ENCODE measurements at regions not wholly inside any gene's neighbourhood (a gene's known extent, or its start where the extent isn't known, plus 50 kb on each side); places are given as distances from the start of the nearest gene placed in this dataset.

GRCh38 chr12:91601054-91601453 is 418.4 kb upstream of the DCN start:
- TF ChIP-seq POLR2AphosphoS5 (IDR thresholded peaks at IDR 0.05; ENCODE audit: low read depth) = no peak
- TF ChIP-seq GABPA (IDR thresholded peaks at IDR 0.05; ENCODE audit: low read depth) = no peak
- TF ChIP-seq REST (IDR thresholded peaks at IDR 0.05; ENCODE audit: insufficient replicate concordance, low read depth) = no peak
- TF ChIP-seq, protein P1, sequence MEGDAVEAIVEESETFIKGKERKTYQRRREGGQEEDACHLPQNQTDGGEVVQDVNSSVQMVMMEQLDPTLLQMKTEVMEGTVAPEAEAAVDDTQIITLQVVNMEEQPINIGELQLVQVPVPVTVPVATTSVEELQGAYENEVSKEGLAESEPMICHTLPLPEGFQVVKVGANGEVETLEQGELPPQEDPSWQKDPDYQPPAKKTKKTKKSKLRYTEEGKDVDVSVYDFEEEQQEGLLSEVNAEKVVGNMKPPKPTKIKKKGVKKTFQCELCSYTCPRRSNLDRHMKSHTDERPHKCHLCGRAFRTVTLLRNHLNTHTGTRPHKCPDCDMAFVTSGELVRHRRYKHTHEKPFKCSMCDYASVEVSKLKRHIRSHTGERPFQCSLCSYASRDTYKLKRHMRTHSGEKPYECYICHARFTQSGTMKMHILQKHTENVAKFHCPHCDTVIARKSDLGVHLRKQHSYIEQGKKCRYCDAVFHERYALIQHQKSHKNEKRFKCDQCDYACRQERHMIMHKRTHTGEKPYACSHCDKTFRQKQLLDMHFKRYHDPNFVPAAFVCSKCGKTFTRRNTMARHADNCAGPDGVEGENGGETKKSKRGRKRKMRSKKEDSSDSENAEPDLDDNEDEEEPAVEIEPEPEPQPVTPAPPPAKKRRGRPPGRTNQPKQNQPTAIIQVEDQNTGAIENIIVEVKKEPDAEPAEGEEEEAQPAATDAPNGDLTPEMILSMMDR (IDR thresholded peaks at IDR 0.05; ENCODE audit: insufficient read depth, low read length) = no peak
- TF ChIP-seq SPI1 (IDR thresholded peaks at IDR 0.05; ENCODE audit: borderline replicate concordance, low read depth) = no peak

DNA sequence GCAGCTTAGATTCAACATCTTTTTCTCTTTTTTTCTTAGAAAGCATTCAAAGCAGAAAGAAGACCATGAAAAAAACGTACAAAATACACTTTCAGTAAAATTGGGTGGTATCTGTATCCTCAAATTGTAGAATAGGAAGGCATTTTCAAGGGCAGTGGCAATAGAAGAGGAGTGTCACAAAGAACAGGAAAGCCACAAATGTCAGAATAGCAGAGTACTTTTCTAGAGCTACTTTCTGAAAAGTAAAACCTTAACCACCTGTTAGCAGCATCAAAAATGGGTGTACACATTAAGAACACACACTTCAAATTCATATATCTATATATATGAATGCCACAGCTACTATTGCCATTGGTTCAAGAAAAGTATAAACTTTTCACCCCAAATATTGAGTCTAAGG is 412.1 kb upstream of the DCN start:
- no peaks in the 10 kb centered on the region for H3K27me3 ChIP-seq (ENCODE audit: insufficient read depth, poor library complexity, severe bottlenecking)
- H3K4me3 ChIP-seq (replicated peaks; ENCODE audit: insufficient read depth, low read length) = no peak overlapping the region
- no peak for DNase-seq (ENCODE audit: low read depth in 1 of 2, low spot score in 1 of 2)
- no peak overlapping the region for H3K27ac ChIP-seq (replicated peaks)
- TF ChIP-seq GABPA (IDR thresholded peaks at IDR 0.05; ENCODE audit: low read depth) (no peak), SPI1 (IDR thresholded peaks at IDR 0.05; ENCODE audit: borderline replicate concordance, low read depth) (no peak), REST (IDR thresholded peaks at IDR 0.05; ENCODE audit: insufficient replicate concordance, low read depth) (no peak), POLR2AphosphoS5 (IDR thresholded peaks at IDR 0.05; ENCODE audit: low read depth) (no peak)
- TF ChIP-seq, protein P1 (IDR thresholded peaks at IDR 0.05; ENCODE audit: insufficient read depth, low read length) = no peak

More at GRCh38 chr12:91601054-91601453, 418.4 kb upstream of the DCN start:
- H3K27ac ChIP-seq (replicated peaks) = no peak overlapping the region
- H3K4me3 ChIP-seq (replicated peaks; ENCODE audit: insufficient read depth, low read length) = no peak overlapping the region
- no peak for DNase-seq (ENCODE audit: low read depth in 1 of 2, low spot score in 1 of 2)
- peaks cover 2% of the 10 kb centered on the region for H3K27me3 ChIP-seq (ENCODE audit: insufficient read depth, poor library complexity, severe bottlenecking)

GRCh38 chr12:91591639-91591987 is 409.0 kb upstream of the DCN start:
- H3K27me3 ChIP-seq (ENCODE audit: insufficient read depth, poor library complexity, severe bottlenecking) = no peaks in the 10 kb centered on the region
- H3K4me3 ChIP-seq (replicated peaks; ENCODE audit: insufficient read depth, low read length) = no peak overlapping the region
- DNase-seq (ENCODE audit: low read depth in 1 of 2, low spot score in 1 of 2) = no peak
- TF ChIP-seq REST (IDR thresholded peaks at IDR 0.05; ENCODE audit: insufficient replicate concordance, low read depth) (no peak), SPI1 (IDR thresholded peaks at IDR 0.05; ENCODE audit: borderline replicate concordance, low read depth) (no peak), POLR2AphosphoS5 (IDR thresholded peaks at IDR 0.05; ENCODE audit: low read depth) (no peak), GABPA (IDR thresholded peaks at IDR 0.05; ENCODE audit: low read depth) (no peak)
- no peak overlapping the region for H3K27ac ChIP-seq (replicated peaks)
